GM19043 (cell line): ENCODE measurements at regions not wholly inside any gene's neighbourhood (a gene's known extent, or its start where the extent isn't known, plus 50 kb on each side); places are given as distances from the start of the nearest gene placed in this dataset.

Experiments
- ATAC-seq: cut with Tn5 transposase; IDR thresholded peaks from one replicate; pipeline ENCODE4 v1.9.1; 2021; ENCODE audit warnings: low read depth; ENCODE audit not compliant: unreplicated experiment

DNA sequence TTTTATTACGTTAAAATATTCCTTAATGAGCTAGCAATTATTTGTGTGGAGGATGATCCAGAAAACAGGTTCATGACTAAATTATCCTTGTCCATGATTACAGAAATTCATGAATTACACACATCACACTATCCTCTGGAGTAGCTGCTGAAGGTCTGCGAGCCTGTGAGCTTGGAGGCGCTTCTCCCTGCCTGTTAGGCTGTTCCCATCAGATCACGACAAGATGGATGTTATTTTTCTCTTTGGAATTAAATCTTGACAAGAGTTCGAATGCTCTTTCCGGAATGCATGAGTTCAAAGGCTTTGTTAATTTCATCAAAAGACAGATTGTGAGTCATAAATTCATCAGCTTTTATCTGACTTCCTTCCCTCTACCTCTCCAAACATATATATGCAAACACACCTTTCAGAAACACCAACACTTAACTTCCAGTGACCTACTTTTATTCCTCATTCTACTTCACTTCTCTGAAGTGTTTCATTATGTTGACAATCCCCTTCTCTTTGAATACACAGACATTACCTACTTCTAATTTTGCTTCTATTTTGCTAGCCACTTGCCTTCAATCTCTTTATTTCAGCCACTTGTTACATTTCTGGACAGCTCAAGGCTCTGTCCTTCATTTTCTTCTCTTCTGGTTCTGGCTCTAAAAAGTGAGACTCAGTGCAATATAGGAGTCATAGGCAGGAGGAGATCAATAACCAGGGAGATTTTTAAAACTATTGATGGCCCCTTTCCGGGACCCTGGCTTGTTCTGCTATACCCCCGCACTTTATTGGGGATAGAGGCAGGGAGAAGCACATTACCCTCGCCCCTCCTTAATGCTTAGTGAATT, 274.6 kb downstream of the BTG1 start:
- no peak for ATAC-seq

- no peak for ATAC-seq
These were observed 277.6 kb downstream of the BTG1 start for GRCh38 chr12:91868054-91868453.

DNA sequence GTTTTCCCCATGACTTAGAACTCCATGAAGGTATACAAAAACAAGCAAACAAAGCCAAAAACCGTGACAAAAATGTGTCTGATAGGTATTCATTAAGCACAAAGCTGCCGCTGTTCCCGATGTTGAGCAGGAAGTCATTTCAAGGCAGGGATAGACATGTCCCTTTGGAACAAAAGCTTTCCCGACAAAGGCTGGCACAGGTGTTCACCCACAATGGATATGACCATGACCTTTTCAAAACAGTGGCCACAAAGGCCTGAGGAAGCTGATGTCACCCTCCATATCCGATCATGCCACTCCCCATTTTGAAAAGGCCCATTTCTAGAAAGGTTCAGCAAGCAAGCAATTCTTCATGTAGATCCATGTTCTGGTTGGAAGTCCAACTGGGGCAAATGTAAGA, 279.1 kb downstream of the BTG1 start:
- no peak for ATAC-seq

GRCh38 chr12:91863702-91864101, 281.9 kb downstream of the BTG1 start:
- ATAC-seq: no peak

GRCh38 chr12:91861554-91861953, 284.1 kb downstream of the BTG1 start:
- ATAC-seq: no peak

- no peak for ATAC-seq
These were observed 286.3 kb downstream of the BTG1 start for GRCh38 chr12:91859347-91859746.

DNA sequence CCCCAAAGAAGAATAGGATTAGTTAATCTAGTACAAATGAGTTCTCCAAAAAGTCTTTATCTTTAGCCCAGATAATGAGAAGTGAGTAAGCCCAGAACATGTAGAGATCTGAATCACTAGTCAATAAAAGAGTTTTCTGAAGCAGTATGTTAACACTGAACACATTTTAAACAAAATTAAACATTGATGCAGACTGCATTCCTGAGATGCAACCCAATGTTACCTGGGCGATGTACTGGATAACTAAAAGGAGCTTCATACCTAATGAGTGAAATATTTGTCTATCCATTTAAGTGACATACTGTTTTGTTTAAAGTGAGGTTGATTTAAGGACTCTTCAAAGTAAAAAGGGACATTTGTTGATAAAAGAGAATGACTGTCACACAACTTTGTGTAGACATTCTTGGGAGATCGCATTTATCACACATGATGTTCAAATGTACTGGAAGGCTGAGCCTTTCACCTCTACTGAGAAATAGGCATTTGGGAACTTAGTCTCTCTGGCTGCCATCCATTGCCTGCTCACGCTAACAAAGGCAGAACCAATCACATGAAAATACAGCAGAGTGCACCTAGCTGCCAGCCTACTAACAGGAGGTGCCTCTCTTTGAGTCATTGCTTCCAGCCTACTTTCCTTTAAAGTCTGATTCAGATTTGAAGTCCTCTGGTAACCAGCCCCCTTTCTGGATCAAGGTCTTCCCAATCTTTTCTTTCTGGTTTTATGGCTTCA, 287.7 kb downstream of the BTG1 start:
- ATAC-seq: no peak

DNA sequence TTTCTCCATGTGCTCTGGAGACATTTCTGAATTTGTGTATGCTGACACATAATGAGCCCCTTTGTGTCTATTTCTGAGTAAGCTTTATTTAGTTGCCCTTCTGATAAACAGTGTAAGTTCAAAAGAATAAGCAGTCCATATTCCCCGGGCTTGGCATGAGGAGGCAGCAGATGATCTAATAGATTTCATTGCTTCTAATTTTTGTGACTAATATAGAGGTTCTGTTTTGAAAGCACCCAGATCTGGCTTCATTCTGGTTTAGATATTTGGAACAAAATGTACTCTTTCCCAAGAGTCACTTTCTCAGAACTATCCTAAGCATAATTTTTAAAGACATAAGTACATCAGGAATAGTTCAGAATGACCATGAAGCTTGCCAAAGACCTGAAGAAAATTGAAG, 290.9 kb downstream of the BTG1 start:
- no peak for ATAC-seq

DNA sequence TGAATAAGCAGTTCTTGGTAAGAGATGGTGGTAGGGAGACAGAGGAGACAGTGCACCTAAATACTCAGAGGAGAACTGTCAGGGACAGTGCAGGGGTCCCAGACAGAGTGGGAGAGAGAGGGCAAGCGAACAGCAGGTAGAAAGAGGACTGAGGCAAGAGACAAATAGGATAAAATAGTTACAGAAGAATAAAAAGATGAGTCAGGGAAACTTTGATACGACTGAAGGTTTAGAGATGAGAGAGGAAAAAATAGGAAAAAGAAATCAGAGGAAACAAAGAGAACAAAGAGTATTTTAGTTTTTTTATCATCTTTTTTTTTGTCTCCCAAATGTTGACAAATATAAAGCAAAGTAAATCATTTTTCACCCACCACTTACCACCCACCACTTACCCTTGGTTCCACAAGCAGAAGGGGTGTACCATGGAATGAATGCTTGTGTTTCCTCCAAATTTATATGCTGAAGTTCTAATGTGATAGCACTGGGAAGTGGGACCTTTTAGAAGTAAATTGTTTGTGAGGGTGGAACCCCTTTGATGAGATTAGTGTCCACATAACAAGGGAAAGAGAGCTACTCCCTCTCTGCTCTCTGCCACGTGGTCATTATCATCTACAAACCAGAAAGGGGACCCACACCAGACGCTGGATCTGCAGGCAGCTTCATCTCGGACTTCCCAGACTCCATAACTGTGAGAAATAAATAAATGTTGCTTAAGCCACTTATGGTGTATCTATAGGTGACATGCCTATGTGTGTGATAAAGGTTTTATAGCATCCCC, 292.1 kb downstream of the BTG1 start:
- no peak for ATAC-seq

DNA sequence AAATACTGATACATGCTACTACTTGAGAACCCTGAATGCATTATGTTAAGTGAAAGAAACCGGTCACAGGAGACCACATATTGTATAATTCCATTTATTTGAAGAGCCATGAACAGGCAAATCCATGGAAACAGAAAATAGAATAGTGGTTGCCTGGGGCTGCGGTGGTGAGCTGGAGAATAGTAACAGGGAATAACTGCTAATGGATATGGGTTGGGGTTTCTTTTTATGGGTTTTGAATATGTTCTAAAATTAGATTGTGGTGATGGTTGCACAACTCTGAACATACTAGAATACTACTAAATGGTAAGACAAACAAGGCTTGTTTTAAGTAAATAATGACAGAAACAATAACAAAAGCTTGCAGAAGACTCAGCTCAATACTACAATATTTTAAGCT, 293.0 kb downstream of the BTG1 start:
- ATAC-seq: no peak

- ATAC-seq: no peak
These were observed 293.7 kb downstream of the BTG1 start for GRCh38 chr12:91851741-91852477.

DNA sequence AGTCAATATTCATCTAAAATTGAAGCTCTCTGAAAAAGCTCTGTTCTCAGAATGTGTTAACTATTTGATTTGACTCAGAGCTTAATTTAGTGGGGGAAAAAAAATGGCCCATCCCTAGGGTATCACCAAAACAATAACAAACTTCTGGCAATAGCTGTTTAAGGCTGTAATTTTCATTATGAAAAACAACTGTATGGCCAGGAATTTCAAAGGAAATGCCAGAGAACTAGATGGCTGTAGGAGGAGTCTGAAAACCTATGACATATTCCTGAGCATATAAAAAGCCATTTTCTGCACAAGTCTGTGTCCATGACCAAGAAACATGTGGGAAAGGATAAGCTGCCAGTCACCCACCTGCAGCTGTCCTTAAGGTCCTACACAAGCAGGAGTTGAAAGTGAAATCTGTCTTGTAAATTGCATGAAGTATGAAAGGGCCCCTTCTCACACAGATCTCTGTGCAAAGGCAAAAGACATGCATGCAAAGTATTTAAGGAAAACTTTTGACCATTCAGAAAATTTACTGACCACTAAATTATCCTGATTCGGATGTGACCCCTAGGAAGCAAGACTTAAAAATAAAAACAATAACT, 299.1 kb downstream of the BTG1 start:
- no peak for ATAC-seq

DNA sequence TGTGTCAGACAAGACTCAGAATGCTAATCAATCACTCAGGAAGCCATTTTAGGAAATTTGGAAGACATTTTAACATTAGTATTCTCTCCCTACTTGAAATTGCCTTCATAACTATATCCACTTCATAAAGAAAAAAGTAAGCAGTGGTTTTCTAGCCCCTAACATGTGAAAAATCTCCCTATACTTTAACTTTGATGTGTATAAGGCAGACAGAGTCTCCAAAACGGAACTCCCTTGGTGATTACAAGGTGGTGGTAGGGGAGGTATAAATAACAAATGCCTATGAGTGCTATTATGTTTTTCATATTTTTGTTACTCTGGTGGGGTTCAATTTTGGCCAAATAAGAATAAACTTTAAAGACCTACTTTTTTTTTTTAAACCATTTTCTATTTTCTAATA, 300.3 kb downstream of the BTG1 start:
- no peak for ATAC-seq

GRCh38 chr12:91841822-91842221, 303.8 kb downstream of the BTG1 start:
- ATAC-seq: no peak

DNA sequence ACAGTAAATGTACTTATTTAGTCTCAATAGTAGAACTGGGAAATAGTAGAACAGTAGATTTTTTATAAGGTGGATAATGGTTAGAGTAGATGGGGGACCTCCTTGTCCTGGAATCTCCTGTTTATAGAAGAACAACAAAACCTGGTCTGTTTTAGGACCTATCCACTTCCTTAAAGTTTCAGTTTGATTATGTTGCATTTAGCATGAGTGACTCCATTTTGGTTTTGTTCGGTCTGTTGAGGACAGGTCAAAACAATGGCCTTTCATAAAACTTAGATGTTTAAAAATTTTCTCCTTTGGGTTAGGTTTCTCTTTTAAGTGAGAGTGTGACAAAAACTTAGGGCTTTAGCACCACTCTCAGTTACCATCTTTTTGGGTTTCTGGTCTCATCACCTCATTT, 308.9 kb downstream of the BTG1 start:
- ATAC-seq: no peak

- no peak for ATAC-seq
These were observed 309.4 kb downstream of the BTG1 start for GRCh38 chr12:91836264-91836663.

- no peak for ATAC-seq
These were observed 310.0 kb downstream of the BTG1 start for GRCh38 chr12:91835693-91836092.

DNA sequence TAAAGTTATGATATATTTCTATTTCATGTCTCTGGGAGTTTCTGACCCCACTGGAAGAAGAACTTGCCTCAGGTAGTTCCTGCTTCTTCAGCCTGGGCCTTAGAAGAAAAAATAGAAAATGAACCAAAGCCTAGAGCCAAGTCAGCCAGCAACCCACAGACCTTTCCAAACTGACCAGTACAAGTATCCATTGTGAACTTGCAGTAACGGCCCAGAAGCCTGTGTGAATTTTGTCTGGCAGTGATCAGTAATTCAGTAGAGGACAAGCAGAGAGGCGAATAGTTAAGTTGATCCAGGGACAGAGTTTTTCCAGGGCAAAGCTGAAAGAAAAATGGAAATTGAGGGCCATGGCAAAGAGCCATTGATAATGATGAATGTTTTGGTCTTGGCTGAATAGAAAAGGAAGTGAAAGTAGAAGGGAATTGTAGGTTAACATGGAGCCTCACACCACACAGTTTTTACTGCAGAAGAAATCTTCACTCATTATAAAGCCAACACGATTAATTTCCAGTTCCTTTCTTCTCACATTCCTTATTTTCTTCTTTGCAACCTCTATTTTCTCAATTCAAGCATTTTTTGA, 311.8 kb downstream of the BTG1 start:
- no peak for ATAC-seq

DNA sequence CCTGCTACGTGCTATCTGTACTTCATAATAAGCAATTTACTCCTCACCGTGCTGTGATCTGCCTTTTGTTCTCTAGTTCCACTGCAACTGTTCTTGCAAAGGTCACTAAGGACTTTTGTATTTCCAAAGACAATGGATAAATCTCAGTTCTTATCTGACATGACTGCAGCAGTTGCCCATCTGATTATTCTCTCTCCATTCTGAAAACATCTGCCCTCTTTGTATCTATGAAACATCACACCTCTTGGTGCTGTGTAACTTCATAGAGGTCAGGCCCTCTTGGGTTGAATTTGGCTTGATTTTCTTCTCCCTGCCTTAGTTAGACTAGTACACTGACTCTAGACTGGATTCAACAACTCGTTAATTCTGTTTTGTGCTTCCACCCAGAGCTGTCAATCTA, 319.6 kb downstream of the BTG1 start:
- ATAC-seq: no peak

DNA sequence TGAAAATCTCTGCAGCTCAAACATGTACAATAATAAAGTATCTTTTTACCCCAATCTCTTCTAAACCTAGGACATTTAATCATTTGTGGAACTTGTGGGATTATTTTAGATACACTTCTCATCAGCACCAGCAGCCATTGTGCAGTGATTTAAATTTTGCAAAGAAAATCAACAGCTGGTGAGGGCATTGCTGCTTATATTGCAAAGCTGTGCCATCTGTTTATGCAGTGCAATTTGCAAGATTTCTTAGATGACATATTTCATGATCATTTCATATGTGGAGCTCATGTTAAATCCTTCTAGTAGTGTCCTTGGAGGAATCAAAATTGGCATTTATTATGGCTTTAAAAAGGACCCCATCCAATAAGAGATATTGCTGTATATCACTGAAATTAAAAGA, 320.7 kb downstream of the BTG1 start:
- no peak for ATAC-seq
